NCI-H2227 treated with DMSO at 0.1 percent for 48 hours (cell line): ENCODE measurements at regions not wholly inside any gene's neighbourhood (a gene's known extent, or its start where the extent isn't known, plus 50 kb on each side); places are given as distances from the start of the nearest gene placed in this dataset.
"Not testable (repeated sequence)": the region's sequence is repeated elsewhere in the genome, so short reads cannot be mapped to it uniquely, and the experiment has no call there.

Source experiments
- DNase-seq: peaks from one replicate; lab custom pipeline; 2025; lab: John Stamatoyannopoulos, UW

DNA sequence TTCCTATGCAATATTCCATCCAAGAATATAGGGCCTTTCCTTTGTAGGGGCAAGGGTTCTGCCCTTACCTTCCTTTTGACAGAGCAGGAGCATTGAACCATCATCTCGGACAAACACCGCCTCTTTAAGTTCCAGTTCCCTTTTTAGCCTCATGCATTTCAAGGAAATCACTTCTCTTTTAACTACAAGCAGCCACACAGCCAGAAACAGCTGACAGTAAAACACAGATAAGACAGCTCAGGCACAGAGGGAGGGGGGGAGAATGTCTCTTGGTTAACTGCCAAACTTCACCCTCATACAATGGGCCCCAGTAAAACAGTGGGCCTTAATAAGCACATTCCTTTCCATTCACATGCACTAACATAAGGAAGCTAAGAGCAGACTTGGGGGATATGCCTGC is 648.3 kb downstream of the GABRG1 start:
- no peak for DNase-seq

DNA sequence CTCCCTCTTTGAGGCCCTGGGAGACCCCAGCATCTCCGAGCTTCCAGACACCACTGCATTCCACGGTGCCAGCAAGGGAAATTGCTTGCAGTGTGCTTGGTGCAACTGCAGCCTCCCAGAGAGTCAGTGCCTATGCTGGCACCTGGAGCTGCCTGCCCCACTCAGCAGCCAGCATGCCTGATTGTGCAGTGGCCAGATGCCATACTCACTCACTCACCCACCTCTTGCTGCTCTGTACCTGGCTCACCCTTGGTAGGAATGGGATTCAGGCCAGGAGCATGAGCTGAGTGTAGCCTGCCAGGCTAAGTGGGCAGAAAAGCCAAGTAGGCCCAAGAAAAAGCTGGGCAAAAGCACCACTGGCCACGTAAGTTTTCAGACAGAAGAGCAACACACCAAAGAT is 651.4 kb downstream of the GABRG1 start:
- DNase-seq = no peak

DNA sequence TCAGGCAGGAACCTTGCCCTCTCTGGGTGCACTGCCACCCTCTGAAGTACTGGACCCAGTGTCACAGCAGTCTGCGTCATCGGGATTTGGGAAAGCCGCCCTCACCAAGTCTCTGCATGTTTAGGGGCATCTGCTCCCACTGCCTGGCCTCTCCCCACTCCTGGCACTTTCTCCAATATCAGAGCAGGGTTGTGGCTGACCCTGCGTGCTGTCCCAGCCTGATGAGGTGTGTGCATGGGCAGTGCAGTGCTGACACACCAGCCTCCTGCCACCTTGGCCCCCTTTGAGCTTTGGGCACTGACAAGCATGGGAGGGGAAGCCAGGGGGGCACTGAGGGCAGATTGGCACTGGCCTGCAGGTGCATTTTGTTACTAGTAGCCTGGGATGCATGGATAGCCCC is 652.5 kb downstream of the GABRG1 start:
- no peak for DNase-seq

DNA sequence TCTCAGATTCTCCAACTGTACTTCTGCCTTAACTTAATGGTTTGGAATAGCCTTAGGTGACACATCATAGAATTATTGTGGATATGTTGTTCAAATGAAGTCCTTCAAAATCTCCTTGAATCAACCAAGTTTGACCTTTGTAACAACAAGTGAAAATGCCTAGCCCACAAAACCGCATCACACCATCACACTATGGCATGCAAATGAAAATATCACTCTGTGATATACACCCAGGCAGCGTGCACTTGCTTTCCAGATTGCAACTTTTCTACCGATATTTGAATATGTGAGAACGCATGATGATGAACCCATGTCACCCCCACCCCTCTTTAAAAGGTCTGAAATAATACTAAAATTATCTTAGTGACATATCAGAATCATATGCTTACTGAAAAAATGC is 656.7 kb downstream of the GABRG1 start:
- DNase-seq = no peak

DNA sequence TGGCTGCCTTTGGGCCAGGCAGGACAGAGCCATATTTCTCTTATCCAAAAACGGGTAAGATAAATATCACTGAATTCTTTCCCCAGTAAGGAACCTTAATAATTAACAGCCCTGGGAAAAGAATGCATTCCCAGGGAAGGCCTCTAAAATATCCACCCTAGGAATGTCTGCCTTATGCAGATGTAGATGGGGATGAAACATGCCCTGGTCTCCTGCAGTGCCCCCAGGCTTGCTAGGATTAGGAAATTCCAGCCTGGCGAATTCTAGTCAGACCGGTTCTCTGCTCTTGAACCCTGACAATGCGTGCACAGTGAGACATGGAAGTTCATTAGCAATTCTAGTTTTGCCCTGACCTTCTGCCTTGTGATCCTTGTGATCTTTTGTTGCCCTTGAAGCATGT is 663.7 kb downstream of the GABRG1 start:
- DNase-seq = not testable (repeated sequence)

DNA sequence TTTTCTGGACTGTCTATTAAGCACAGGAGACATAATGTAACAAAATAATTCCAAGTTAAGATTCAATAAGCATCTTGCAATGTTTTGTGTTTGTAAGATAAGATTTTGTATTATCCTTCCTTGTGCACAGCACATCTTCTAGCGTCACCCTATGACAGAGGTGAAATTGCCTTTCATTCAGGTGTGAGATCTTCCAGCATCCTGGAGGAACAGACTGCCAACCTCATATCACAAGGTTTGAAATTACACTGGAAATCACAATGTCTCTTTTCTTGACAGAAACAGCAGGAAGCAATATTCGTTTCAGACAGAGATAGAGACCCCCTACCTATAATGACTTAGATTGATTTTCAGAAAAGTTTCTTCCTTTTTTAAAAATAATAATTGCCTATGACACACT is 668.6 kb downstream of the GABRG1 start:
- no peak for DNase-seq

DNA sequence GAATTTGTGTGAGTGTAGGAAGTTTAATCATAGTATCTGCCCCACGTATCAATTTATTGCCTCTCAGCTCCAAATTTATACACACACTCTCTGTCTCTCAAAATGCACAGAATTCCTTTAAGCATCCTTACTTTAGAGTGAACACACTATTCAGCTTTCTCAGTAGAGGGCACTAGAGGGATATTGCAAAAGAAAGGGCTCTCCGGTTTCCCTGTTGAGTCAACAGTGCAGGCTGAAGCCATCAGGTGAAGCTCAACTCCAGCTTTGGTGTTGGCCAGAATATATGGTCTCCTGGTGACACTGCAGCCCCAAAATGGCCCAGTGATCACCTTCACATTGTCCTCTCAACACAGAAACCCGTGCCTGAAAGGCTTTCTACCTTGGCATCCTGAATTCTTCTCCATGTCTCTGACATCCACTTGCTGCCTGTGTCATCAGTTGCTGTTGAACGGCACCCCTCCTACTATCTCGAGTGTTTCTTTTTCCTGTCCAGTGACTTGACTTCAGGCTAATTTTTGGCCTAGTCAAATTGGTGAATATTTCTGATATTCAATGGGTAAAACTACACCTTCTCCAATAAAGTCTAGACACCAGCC is 670.5 kb downstream of the GABRG1 start:
- DNase-seq = no peak

DNA sequence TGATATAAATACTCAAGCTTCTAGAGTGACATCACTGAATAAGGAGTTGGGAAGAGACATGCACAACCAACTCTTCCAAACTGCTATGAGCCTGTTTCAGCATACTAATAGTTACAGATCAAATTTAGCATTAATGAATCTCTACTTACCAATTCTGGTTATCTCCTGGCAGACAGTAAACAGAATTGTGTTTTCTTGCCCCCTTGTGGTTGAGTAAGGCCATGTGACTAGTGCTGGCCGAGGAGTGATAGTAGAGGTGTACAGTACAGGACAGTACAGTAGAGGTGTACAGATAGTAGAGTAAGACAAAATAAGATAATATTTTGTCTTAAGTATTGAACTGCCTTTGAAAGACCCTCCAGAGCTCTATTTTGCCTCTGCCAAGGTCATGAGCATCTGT is 681.4 kb downstream of the GABRG1 start:
- no peak for DNase-seq

DNA sequence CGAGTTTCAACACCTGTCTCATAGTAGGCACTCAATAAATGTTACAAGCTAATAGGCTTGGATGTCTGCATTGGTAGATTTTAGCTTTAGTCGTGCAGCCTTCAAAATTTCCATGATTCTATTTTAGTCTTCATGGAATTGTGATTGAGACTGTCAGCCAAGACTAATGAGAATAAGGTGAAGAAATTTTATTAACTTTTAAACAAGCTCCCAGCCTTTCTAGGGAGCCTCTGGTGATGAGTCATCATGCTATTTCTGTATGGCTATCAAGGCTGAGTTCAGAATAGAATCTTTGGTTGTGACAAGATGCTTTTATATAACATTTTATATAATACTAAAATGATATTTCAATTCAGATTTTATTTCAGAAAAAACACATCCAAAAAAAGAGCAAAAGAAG is 685.8 kb downstream of the GABRG1 start:
- no peak for DNase-seq

DNA sequence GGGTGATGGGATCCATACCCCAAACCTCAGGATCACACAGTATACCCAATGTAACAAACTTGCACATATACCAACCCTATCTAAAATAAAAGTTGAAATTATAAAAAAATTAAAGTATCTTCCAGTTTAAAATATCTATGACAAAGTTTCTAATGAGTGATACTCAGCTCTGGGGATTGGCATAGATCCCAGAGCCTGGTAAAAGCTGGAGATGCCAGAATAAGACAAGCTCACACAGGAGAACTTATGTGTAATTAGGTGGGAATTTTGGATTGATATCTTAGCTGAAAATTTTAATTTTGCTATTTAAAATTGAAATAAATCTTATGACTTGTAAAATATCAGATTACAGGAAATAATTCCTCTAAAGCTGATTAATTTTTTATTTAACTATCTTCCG is 686.5 kb downstream of the GABRG1 start:
- no peak for DNase-seq

DNA sequence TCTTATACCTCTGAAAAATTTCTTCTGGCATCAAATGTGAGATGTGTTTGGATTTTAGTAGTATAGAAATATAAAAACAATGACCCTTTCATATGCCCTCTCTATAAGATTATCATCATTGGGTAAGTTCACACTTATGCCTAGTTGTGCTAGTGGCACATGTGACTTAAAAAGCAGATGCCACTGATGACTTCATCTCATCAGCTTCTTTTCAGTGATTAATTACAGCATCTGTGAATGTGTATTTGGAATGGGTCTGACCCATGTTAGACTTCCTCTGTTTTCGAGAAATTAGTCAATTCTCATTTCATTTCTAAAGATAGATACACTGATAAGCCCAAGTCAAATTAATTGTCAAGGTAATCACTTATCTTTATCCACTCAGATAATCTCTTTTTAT is 698.7 kb downstream of the GABRG1 start:
- DNase-seq = no peak

DNA sequence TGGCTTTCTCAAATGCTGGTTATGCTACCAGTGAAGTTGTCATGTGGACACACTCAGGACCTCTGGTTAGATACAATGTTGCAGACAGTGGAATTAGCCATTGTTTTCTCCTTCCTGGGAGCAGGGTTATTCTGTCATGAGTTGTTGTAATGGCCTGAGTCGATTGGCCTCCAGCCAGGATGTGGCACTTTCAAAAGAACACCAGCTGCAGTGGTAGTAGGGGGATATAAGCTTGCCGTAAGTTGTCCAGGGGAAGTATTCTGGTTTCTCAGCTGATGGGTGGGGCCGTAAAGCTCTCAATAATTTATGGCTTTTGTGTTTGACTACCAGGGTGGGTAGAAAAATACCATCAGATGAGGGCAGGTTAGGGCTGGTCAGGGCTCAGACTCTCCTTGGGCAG is 697.5 kb upstream of the GNPDA2 start:
- no peak for DNase-seq

DNA sequence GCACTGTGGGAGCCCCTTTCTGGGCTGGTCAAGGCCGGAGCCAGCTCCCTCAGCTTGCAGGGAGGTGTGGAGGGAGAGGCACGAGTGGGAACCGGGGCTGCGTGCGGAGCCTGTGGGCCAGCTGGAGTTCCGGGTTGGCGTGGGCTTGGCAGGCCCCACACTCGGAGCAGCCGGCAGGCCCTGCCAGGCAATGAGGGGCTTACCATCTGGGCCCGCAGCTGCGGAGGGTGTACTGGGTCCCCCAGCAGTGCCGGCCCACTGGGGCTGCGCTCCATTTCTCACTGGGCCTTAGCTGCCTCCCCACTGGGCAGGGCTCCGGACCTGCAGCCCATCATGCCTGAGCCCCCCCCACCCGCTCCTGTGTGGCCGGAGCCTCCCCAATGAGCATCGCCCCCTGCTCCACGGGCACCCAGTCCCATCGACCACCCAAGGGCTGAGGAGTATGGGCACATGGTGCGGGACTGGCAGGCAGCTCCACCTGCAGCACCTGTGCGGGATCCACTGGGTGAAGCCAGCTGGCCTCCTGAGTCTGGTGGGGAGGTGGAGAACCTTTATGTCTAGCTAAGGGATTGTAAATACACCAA is 693.8 kb upstream of the GNPDA2 start:
- not testable (repeated sequence) for DNase-seq

DNA sequence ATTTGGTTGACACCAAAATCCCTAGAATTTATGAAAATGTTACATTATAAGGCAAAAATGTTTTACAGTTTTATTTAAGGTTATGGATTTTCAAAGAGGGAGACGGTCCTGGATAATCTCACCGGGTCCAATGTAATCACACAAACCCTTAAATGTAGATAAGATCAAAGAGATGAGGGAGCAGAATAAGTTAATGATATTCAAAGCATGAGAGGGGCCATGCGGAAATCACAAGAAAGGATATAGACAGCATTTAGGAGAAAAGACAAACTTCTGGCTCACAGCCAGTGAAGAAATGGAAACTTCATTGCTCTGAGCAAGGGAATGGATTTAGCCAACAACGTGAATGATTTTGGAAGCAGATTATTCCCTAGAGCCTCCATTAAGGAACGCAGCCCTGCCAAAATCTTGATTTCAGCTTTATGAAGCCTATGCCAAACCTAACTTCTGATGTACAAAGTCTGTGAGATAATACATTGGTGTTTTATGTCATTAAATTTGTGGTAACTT is 684.4 kb upstream of the GNPDA2 start:
- no peak for DNase-seq

DNA sequence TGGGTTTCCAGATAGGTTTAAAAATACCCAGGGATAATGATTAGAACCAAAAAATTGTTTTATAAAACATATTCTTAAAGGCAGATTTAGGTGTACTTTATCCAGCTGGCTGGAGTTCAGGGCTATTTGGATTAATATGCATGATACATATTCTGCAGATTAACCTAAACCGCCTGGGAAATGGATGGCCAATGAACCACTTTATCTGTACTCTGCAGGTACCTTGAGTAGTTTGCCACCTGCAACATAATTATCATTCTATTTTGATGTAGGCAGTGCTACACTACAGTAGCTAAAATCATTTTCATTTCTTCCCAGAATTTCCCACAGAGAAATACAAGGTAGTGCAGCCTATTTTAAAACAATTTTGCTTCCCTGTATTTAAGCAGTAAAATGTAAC is 683.2 kb upstream of the GNPDA2 start:
- no peak for DNase-seq

DNA sequence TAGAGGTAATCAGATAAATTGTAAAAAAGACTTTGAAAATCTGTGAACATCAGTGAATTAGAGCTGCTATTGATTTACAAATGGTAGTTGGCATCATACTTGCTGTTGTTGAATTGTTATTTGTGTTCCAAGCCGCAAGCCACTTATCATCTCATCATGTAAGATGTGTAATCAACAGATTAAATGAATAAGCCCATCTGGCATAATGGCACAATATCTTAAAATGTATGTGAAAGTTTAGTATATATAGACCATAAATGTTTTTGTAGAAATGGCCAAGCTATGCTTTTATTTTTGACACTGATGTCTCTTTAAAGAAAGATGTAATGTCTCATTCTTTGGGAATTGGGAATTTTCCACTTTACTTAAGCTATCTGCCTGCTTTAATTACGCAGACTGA is 682.6 kb upstream of the GNPDA2 start:
- no peak for DNase-seq

DNA sequence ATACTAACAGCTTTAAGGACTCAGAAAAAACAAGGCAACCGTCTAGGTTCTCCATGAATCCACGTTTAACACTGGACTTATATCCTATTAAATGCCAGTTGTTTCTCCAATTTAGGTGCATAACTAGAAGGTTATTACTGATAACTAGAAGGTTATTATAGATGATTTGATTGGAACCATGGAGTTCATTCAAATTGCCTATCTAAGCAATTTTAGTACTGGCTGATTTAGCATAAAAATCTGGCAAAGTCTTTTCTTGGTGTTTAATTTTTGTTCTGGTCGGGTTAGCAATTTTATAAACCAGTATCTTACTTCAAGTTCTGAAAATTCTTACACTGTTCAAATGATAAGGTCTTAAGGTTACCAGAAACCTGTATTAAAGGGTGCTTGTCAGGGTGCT is 672.8 kb upstream of the GNPDA2 start:
- no peak for DNase-seq

DNA sequence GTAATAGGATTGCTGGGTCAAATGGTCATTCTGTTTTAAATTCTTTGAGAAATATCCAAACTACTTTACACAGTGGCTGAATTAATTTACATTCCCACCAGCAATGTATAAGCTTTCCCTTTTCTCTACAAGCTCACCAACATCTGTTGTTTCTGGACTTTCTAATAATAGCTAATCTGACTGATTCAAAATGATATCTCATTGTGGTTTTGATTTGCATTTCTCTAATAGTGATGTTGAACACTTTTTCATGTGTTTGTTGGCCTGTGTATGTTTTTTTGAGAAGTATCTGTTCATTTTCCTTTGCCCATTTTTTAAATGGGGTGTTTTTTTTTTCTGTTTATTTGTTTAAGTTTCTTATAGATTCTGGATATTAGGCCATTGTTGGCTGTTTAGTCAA is 659.0 kb upstream of the GNPDA2 start:
- DNase-seq = no peak

DNA sequence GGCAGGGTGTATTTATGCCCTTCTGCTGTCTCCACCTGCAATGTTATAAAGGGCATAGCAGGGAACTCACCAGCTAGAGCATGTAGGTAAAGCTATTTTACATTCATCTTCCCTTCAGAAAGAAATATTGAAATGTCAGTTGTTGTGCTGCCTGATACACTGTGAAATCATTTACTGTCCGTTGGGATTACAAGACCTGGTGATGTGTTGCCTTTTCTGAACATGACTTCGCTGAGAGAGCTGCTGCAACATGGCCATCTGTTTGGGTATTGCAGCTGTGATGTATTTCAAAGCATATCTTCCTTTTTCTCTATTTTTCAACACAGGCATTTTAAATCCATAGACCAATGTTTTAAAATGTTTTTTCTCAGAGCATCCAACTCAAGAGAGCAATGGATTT is 644.1 kb upstream of the GNPDA2 start:
- no peak for DNase-seq

DNA sequence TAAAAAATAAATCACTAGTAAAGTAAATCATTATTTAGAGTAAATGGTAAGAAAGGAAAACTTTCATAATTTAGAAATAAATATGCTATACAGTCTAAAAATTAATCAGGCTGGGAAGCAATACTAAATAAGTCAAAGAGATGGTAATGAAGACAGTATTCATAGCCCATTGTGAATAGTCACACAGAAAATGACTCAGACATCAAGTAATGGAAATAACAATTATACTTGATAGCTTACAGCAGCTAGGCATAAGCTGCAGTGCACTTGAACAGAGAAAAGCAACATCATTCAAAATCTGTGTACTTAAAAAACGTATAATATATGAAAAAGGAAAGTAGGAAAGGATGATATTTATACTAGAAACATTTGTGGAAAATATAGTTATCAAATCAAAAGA is 642.5 kb upstream of the GNPDA2 start:
- DNase-seq = no peak

DNA sequence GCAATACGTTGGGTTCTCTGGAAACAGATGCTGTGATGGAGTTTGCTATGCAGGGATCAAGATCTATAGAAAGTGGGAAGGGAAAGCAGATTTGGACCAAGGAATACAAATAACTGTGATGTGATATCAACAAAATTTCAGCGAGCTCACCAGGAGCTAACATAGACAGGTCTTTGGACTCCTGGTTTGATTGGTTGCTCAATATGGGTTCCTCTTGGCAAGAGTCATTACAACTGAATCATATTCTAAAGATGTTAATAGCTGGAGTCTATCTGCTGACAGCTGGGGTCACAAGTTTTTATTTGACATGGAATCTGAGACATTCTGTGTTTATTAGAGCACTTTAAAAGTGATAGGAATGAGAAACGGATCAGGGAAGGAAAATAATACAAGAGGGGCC is 637.6 kb upstream of the GNPDA2 start:
- DNase-seq = no peak

DNA sequence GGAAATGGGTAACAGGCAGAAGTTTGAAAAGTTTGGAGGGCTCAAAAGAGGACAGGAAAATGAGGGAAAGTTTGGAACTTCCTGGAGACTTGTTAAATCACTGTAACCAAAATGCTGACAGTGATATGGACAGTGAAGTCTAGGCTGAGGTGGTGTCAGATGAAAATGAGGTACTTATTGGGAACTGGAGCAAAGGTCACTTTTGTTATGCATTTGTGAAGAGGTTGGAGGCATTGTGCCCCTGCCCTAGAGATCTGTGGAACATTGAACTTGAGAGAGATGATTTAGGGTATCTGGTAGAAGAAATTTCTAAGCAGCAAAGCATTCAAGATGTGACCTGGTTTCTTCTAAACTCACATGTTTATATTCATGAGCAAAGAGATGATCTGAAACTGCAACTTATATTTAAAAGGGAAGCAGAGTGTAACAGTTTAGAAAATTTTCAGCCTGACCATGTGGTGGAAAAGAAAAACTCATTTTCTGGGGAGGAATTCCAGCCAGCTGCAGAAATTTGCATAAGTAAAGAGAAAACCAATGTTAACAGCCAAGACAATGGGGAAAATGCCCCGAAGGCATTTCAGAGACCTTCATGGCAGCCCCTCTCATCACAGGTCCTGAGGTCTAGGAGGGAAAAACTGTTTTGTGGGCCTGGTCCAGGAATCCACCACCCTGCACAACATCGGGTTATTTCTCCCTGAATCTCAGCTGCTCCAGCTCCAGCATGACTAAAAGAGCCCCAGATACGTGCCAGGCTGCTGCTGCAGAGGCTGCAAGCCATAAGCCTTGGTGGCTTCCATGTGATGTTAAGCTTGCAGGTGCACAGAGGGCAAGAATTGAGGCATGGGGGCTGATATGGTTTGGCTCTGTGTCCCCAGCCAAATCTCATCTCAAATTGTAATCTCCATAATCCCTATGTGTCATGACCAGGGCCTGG is 632.5 kb upstream of the GNPDA2 start:
- no peak for DNase-seq

DNA sequence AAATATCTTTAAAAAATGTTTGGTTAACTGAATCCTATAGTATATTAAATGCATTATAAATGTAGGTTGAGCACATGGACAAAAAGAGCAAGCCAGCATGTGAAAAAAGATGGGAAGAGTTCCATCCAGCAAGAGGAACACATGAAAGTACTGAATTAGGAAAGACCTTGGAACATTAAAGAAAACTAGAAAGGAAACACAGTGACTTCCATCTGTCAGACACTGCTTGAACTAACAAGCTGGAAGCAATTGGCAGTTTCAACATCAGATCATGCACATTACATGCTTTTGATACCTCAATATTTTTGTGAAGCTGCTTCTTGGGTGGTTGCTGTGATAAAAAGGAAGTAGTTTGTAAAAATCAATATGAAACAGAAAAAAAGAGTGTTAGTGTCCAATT is 626.8 kb upstream of the GNPDA2 start:
- no peak for DNase-seq
